HL-60 (cell line): ENCODE measurements at regions not wholly inside any gene's neighbourhood (a gene's known extent, or its start where the extent isn't known, plus 50 kb on each side); places are given as distances from the start of the nearest gene placed in this dataset.

Source experiments
- GABPA ChIP-seq: IDR thresholded peaks from 2 replicates; pipeline ENCODE4 v1.6.1; 2012; ENCODE audit warnings: low read depth
- POLR2AphosphoS5 ChIP-seq: IDR thresholded peaks from 2 replicates; pipeline ENCODE4 v1.6.1; 2012; ENCODE audit warnings: low read depth
- SPI1 ChIP-seq: IDR thresholded peaks from 2 replicates; pipeline ENCODE4 v1.6.1; 2012; ENCODE audit warnings: low read depth, mild to moderate bottlenecking, borderline replicate concordance
- TF ChIP-seq, protein P1 (sequence below): IDR thresholded peaks from one replicate; pipeline ENCODE4 v1.5.1; 2011; ENCODE audit warnings: low read length, control low read depth, inconsistent platforms; ENCODE audit not compliant: insufficient read depth
- TF ChIP-seq, protein P2 (sequence below): IDR thresholded peaks from 2 replicates; pipeline ENCODE4 v1.6.1; 2012; ENCODE audit warnings: low read depth; ENCODE audit not compliant: insufficient replicate concordance

DNA sequence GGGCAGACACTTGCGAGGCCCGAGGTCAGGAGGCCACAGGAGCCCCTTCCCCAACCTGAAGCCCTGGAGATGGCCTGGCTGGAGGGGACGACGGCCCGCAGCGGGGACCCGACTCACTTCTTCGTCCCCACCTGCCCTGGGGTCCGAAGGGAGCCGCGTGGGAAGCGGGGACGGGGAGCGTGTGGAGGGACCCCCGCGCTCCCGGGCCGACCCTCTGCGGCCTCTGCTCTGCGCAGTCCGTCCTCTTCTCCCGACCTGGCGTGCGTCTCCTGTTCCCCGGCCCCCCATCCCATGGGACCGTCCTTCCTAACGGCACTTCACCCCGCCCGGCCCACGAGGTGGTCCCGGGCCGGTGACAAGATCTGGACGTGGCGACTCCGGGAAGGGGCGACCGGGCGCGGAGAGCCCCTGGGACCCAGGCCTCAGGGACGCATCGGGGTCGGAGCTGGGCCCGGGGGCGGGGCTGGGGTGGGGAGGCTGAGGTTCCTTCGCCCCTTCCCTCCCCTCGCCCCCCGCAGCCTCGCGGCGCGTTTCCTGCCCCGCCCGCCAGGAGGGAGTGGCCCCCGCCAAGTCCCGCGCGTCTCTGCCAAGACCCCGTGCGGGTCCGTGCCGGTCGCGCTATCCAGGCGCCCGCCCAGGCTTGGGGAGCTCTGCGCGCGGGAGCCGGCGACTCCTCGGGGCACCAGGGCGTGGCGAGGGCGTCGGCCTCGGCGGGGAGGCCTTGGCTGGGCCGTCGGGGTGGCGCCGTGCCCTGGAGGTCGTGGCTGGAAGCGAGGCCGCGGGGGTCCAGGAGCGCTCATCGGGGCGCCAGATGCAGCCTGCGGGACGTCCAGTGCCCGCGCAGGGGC lies 97.1 kb downstream of the TNFAIP2 start:
- TF ChIP-seq, protein P1, sequence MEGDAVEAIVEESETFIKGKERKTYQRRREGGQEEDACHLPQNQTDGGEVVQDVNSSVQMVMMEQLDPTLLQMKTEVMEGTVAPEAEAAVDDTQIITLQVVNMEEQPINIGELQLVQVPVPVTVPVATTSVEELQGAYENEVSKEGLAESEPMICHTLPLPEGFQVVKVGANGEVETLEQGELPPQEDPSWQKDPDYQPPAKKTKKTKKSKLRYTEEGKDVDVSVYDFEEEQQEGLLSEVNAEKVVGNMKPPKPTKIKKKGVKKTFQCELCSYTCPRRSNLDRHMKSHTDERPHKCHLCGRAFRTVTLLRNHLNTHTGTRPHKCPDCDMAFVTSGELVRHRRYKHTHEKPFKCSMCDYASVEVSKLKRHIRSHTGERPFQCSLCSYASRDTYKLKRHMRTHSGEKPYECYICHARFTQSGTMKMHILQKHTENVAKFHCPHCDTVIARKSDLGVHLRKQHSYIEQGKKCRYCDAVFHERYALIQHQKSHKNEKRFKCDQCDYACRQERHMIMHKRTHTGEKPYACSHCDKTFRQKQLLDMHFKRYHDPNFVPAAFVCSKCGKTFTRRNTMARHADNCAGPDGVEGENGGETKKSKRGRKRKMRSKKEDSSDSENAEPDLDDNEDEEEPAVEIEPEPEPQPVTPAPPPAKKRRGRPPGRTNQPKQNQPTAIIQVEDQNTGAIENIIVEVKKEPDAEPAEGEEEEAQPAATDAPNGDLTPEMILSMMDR: no peak
- TF ChIP-seq, protein P2, sequence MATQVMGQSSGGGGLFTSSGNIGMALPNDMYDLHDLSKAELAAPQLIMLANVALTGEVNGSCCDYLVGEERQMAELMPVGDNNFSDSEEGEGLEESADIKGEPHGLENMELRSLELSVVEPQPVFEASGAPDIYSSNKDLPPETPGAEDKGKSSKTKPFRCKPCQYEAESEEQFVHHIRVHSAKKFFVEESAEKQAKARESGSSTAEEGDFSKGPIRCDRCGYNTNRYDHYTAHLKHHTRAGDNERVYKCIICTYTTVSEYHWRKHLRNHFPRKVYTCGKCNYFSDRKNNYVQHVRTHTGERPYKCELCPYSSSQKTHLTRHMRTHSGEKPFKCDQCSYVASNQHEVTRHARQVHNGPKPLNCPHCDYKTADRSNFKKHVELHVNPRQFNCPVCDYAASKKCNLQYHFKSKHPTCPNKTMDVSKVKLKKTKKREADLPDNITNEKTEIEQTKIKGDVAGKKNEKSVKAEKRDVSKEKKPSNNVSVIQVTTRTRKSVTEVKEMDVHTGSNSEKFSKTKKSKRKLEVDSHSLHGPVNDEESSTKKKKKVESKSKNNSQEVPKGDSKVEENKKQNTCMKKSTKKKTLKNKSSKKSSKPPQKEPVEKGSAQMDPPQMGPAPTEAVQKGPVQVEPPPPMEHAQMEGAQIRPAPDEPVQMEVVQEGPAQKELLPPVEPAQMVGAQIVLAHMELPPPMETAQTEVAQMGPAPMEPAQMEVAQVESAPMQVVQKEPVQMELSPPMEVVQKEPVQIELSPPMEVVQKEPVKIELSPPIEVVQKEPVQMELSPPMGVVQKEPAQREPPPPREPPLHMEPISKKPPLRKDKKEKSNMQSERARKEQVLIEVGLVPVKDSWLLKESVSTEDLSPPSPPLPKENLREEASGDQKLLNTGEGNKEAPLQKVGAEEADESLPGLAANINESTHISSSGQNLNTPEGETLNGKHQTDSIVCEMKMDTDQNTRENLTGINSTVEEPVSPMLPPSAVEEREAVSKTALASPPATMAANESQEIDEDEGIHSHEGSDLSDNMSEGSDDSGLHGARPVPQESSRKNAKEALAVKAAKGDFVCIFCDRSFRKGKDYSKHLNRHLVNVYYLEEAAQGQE: no peak
- TF ChIP-seq POLR2AphosphoS5 (no peak), GABPA (no peak), SPI1 (no peak)
